Stimulated activated CD4-positive, alpha-beta T cell treated with anti-CD3 and anti-CD28 coated beads, Interleukin-15, amount 100 ng/mL, for 24 hours (primary cell): ENCODE measurements at regions not wholly inside any gene's neighbourhood (a gene's known extent, or its start where the extent isn't known, plus 50 kb on each side); places are given as distances from the start of the nearest gene placed in this dataset.
"Not testable (repeated sequence)": the region's sequence is repeated elsewhere in the genome, so short reads cannot be mapped to it uniquely, and the experiment has no call there.

Source experiments
- DNase-seq: peaks from one replicate; pipeline ENCODE4 v3.0.0-alpha.2; 2020

- no peak for DNase-seq
These were observed 354.6 kb downstream of the SFMBT2 start for GRCh38 chr10:7056216-7056615.

GRCh38 chr10:7054915-7055314 is 355.9 kb downstream of the SFMBT2 start:
- DNase-seq = no peak

- no peak for DNase-seq
These were observed 357.6 kb downstream of the SFMBT2 start for GRCh38 chr10:7053195-7053594.

DNA sequence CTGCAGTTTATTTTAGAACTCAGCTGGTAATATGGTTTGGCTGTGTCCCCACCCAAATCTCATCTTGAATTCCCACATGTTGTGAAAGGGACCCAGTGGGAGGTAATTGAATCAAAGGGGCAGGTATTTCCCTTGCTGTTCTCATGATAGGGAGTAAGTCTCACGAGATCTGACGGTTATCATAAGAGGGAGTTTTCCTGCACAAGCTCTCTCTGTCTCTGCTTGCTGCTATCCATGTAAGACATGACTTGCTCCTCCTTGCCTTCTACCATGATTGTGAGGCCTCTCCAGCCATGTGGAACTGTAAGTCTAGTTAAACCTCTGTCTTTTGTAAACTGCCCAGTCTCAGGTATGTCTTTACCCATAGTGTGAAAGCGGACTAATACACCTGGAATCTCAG is 360.8 kb downstream of the SFMBT2 start:
- not testable (repeated sequence) for DNase-seq

- DNase-seq = no peak
These were observed 362.8 kb downstream of the SFMBT2 start for GRCh38 chr10:7048061-7048460.

- DNase-seq = no peak
These were observed 364.2 kb downstream of the SFMBT2 start for GRCh38 chr10:7046615-7047014.

DNA sequence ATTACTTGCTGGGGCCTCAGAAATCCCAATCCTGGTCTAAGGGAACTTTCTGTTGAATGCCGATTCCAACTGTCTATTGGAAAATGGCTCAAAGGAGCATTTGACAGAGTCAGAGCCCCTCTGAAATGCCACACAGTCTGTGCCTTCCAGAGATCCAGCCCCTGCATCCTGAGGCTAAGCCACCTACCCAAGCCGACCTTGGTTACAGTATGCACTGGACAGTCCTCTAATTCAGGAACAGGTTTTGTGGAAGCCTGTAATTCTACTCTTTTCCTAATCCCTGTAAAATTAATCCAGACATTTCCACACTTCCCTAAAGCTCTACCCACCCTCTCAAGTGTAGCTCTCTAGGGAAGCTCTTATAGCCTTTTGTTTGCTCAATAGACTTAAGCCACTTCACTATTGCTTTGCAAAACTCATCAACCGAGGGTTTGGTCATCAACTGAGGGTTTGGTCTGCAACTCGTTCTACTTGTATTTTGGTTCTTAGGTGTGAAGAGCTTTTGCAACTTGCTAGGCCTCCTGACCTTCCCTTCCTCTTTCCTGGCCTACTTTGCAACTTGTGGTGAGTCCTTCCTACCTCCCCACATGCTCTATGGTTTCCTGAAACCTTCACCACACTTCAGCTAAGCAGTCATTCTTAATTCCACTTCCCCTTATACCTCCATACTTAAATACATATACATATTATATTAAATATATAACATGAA is 364.8 kb downstream of the SFMBT2 start:
- no peak for DNase-seq

DNA sequence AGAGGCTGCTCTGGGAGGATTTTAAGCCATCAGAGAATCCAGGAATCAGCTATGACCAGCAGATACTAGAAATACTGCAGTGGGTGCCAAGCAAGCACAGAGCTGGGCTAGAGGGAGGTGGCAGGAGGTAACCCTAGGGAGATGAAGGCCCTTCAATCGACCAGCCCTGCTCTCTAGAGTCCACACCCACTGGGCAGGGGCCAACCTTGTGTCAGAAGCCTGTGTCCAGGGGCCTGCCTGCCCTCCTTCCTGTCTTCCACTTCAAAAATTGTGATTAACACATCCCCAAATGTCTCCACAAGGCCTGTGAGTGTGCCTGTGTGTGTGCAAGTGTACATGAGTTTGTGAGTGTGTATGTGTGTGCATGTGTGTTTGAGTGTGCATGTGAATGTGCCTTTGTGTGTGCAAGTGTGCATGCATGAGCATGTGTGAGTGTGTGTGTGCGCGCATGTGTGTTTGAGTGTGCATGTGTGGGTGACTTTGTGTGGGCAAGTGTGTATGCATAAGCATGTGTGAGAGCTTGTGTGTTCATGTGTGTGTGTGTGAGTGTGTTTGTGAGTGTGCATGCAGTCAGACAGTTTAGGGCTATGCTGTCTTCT is 367.7 kb downstream of the SFMBT2 start:
- DNase-seq = no peak

DNA sequence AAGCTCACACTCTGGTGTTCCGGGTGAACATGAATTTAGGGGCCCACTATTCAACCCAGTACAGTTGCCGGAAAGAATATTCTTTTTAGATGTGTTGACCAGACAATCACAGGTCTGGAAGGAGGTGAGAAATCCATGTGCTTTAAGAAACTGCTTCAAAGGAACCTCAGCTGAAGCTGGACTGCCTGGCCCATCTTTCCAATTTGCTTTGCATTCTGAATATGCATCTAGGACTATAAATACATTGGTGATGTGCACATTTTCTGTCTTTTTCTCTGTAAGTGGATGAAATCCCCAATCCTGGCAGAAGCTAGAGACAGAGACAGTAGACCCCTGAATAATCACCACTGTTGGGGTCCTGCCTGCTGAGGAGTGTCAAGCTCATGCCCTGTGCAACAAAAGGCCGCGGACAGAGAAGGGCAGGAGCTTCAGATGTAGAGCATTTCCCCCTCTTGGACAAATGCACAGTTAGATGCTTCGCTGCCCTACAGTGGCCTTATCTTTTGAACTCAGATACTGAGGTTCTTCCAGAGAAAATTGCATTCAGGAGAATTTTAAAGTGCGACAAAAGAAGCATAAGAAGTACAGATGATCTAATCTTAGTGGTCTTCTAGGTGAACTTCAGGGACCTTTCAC is 368.3 kb downstream of the SFMBT2 start:
- no peak for DNase-seq

DNA sequence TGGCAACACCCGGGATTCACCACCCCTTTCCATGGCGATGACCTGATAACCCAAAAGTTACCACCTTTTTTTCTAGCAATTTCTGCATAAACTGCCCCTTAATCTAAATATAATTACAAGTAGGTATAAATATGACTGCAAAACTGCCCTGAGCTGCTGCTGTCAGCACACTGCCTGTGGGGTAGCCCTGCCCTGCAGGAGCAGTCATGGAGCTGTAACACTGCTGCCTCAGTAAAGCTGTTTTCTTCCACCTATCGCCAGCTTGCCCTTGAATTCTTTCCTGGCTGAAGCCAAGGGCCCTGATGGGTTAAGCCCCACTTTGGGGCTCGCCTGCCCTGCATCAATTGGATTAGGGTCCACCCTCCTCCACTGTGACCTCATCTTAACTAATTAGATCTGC is 368.8 kb downstream of the SFMBT2 start:
- DNase-seq = no peak

DNA sequence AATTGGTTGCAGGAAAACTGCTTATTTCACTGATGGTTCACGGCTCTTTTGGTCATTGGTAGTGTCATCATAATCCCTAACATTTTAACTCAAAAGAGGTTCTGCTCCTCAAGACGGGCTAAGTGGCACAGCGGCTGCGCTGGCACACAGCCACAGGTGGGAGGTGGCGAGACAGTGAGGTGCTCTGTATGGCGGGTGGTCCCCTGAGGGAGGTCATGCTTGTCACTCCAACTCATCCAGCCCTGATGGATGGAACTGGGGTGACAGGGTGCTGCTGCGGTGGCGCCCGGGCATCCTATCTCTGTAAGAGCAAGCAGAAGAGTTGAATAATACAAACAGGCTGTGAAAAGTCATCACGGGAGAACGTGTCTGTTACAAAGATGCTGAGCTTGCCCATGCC is 370.2 kb downstream of the SFMBT2 start:
- no peak for DNase-seq

DNA sequence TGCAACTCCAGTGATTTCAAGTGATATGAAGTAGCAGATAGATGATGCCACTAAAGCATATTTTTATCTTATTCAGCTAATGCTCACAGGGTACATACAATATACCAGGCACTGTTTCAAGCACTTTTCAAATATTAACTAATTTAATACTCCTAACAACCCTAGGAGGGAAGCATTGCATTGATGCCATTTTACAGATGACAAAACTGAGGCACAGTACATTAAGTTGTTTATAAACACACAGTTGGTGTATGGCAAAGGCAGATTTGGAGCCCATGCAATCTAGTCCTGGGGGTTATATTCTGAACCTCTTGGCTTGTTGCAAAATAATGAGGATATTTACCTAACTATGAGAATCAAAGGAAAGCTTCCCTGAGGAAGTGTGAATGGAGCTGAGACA is 371.0 kb downstream of the SFMBT2 start:
- no peak for DNase-seq

DNA sequence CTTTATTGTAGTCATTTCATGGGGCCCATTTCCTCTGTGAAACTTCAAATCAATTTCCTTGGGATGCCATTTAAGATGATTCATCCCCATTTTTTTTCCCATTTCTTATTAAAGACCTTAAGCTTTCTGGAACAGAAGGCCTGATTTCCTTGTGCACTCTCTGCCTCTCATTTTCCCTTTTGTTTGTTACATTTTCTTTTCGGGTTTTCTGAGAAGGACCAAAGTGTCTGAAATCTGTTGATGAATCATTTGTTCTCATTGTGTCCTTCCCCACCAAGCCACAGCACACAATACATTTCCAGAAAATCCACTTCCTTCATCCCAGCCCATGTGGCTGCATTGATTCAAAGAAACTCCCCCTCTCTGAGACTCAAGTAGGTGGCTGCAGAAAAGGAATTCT is 372.4 kb downstream of the SFMBT2 start:
- DNase-seq = no peak

DNA sequence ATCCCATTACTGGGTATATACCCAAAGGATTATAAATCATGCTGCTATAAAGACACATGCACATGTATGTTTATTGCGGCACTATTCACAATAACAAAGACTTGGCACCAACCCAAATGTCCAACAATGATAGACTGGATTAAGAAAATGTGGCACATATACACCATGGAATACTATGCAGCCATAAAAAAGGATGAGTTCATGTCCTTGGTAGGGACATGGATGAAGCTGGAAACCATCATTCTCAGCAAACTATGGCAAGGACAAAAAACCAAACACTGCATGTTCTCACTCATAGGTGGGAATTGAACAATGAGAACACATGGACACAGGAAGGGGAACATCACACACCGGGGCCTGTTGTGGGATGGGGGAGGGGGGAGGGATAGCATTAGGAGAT is 373.4 kb downstream of the SFMBT2 start:
- not testable (repeated sequence) for DNase-seq

GRCh38 chr10:7036951-7037350 is 373.9 kb downstream of the SFMBT2 start:
- no peak for DNase-seq

DNA sequence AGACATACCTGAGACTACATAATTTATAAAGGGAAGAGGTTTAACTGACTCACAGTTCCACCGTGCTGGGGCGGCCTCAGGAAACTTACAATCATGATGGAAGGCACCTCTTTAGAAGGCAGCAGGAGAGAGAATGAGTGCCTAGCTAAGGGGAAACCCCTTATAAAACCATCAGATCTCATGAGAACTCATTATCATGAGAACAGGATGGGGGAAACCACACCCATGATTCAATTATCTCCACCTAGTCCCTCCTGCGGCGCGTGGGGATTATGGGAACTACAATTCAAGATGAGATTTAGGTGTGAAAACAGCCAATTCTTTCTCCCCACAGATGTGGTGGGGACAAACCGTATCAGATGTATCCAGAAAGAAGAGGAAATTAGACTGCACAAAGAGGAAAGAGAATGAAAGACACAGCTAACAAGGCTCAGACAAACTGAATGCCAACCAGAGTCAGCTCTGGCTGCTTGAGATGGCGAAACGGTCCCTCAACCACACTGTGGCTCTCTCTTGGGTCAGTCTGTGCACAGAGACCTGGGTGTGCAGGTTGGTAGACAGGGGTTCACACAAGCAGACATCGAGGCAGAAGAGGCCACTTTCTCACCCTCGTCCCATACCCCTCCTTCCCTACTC is 375.6 kb downstream of the SFMBT2 start:
- DNase-seq = peak; percentile 71

- DNase-seq = no peak
These were observed 377.8 kb downstream of the SFMBT2 start for GRCh38 chr10:7033031-7033430.

DNA sequence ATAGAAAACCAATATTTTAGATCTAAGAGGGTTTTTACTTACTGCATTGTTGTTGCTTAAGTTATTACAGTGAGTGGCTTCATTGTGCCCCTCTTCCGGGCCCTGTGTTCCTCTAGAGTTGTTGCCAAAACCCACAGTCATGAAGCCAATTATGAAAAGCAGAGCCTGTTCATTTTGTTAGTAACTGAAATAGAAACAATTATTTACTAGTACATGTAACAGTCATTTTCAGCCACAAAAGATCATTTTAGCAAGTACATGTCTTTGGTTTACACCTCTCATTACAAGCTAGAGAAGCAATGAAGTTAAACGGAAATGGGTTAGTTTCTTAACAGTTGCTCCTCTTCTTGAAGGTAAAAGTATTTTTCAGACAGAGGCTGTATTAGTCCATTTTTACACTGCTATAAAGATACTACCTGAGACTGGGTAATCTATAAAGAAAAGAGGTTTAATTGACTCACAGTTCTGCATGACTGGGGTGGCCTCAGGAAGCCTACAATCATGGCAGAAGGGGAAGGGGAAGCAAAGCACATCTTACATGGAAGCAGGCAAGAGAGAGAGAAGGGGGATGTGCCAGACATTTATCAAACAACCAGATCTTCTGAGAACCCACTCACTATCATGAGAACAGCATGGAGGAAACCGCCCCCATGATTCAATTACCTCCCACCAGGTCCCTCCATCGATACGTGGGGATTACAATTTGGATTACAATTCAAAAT is 380.5 kb downstream of the SFMBT2 start:
- DNase-seq = no peak

DNA sequence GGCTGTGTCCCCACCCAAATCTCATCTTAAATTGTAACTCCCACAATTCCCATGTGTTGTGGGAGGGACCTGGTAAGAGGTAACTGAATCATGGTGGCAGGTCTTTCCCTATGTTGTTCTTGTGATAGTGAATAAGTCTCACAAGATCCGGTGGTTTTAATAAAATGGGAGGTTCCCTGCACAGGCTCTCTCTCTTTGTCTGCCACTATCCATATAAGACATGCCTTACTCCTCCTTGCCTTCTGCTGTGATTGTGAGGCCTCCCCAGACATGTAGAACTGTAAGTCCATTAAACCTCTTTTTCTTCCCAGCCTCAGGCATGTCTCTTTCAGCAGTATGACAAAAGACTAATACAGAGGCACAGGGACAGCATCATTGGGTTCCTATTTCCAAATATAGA is 381.2 kb downstream of the SFMBT2 start:
- DNase-seq = no peak

GRCh38 chr10:7028809-7029166 is 382.0 kb downstream of the SFMBT2 start:
- DNase-seq = no peak

DNA sequence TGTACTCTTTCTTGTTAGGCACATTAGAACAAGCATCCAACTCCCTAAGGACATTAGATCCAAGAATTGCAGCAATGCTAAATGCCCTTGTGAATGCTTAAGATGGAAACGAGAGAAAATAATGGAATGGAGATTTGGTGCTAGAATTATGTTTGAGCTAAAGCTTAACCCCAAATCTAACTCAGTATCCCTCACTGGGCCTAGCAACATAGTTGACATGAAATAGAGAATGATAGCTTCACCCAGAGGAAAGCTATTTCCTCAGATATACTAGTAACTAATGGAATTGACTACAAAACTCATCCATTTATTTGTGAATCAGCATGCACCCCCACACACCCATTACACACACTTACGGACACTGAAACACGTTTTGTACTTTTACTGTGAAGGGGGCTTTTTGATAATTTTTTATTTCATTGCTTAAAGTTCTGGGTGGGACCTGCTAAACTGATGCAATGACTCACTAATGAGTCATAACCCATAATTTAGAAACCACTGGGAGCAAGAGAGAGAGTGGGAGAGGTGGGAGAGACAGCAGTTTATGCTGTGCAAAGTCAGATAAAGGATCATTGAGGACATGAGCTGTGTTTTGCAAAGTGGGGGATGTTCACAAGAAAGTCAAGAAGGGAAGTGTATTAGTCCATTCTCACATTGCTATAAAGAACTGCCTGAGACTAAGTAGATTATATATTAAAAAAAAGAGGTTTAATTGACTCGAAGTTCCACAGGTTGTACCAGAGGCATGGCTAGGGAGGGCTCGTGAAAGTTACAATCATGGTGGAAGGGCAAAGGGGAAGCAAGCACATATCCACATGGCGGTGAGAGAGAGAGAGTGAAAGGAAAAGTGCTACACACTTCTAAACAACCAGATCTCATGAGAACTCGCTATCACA is 382.7 kb downstream of the SFMBT2 start:
- DNase-seq = no peak

DNA sequence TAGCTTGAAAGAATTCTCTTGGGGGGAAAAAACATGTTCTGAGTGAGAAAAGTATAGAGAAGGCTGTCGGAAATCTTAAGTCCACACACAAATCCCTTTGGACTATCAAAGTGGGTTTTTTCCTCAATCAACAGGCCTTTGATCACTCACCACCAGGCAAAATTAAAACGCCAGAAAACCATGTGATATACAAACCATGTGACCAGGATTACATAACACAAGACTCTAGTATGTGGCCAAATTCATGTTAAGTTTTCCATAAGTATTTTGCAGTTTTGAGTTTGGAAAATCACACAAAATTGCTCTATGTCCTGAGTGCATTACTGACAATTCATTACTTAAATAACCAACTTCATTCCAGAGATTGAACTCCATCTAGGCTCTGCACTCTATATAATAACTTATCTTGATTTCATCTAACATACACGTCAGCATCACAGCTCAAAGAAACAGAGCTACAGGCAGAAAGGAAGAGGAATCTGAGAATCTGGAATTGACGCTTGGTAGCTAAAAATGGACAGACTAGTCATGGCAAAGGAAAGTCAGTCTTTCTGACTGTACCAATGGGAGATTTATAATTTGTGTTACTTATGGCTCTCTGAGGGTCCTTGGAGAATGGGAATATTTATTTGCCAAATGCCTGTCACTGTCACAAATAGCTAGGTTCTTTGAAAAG is 383.5 kb downstream of the SFMBT2 start:
- no peak for DNase-seq
